ENCODE measurements at regions not wholly inside any gene's neighbourhood (a gene's known extent, or its start where the extent isn't known, plus 50 kb on each side); places are given as distances from the start of the nearest gene placed in this dataset.
A peak's percentile ranks its signal among the peaks of the same experiment; 100 is the strongest.

DNA sequence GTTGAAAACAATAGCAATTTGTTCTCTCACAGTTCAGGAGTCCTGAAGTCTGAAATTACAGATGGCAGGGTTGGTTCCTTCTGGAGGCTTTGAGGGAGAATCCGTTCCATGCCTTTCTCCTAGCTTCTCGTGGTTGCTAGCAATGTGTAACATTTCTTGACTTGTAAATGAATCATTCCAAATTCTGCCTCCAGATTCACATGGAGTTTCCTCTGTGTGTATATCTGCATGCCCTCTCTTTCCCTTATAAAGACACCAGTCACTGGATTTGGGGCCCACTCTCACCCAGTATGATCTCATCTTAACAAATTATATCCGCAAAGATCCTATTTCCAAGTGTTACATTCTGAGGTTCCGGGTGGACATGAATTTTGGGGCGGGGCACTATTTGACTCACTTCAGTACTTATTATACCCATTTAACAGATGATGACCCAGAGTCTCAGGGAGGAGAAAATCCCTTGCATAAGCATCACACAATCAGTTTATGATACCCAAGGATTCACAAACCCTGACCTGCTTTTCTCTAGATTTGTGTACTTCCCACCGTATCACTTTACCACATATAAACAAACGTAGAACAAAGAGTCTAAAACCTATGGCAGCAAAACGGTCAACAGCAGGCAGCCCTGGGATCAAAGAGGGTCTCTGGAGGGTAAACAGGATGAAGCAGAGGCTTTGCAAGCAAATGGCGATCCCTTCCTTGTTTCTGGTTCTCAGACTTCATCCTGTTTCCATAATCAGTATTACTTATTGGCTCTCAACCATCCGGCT lies 93.7 kb downstream of the C9orf152 start:
- H3K9ac ChIP-seq (replicated peaks; ENCODE audit: extremely low read depth, insufficient read depth, low read length): no peak overlapping the region
- no peaks in the 10 kb centered on the region for H3K27me3 ChIP-seq (ENCODE audit: control insufficient read depth in 2 of 2, insufficient read depth in 2 of 2, low read length in 2 of 2)
- peak; percentile 35 for FAIRE-seq
- H3K9me1 ChIP-seq (replicated peaks; ENCODE audit: control insufficient read depth, extremely low read depth, insufficient read depth, low read length): no peaks in the 10 kb centered on the region
- H3K79me2 ChIP-seq (ENCODE audit: control insufficient read depth, insufficient read depth, low read length): peaks cover 95% of the 10 kb centered on the region
- ChIA-PET POLR2A (no interaction called here), CTCF (interaction anchor here (1.0 to 1.3 kb wide), 3 partner anchors 13 to 86 kb away, joined by 3 to 5 read pairs (median 4); no protein-coding TSS in a partner anchor)
- H3K4me3 ChIP-seq (replicated peaks in 1 of 3; ENCODE audit: insufficient read depth in 1 of 3, low read depth in 1 of 3, low read length in 3 of 3): no peak overlapping the region
- H3K27ac ChIP-seq (ENCODE audit: insufficient read depth, low read depth, low read length): peak overlapping the region; percentile 36
- peak overlapping the region; percentile 42 for H3K4me2 ChIP-seq (ENCODE audit: insufficient read depth, low read length)
- intact Hi-C loops (cut with micrococcal nuclease): loop anchor here (2.0 kb wide), 3 partner anchors 15 to 207 kb away; no protein-coding TSS in a partner anchor
- dilution Hi-C loops (cut with MboI; ENCODE audit: extremely low pct_ligation_motif_present, low sequenced_read_pairs): no loop called here
- no peak for DNase-seq (ENCODE audit: low read depth, low spot score)
- peaks cover 4% of the 10 kb centered on the region for H4K20me1 ChIP-seq (replicated peaks; ENCODE audit: control insufficient read depth, extremely low read depth, insufficient read depth, low read length)
- no peak overlapping the region for H2AFZ ChIP-seq (ENCODE audit: low read depth, low read length)
- TF ChIP-seq GATA2 (IDR thresholded peaks at IDR 0.05; ENCODE audit: insufficient read depth, insufficient read length, low read depth, low read length): no peak
- TF ChIP-seq FOS (IDR thresholded peaks at IDR 0.05; ENCODE audit: borderline replicate concordance, insufficient read depth, low read length): no peak
- peak; percentile 2 for TF ChIP-seq POLR2A (IDR thresholded peaks at IDR 0.05; ENCODE audit: low read depth, low read length)
- H3K9me3 ChIP-seq (replicated peaks; ENCODE audit: control insufficient read depth, insufficient read depth, low read length): no peaks in the 10 kb centered on the region
- H3K4me1 ChIP-seq (ENCODE audit: control insufficient read depth, extremely low read depth, insufficient read depth, low read length): peaks cover 33% of the 10 kb centered on the region
- BruUV-seq (replicated peaks): TSS peak; percentile 43
- H3K36me3 ChIP-seq (ENCODE audit: control insufficient read depth in 2 of 2, extremely low read depth in 1 of 2, insufficient read depth in 2 of 2, low read length in 2 of 2): peaks cover 2 to 4% of the 10 kb centered on the region in 2 experiments

DNA sequence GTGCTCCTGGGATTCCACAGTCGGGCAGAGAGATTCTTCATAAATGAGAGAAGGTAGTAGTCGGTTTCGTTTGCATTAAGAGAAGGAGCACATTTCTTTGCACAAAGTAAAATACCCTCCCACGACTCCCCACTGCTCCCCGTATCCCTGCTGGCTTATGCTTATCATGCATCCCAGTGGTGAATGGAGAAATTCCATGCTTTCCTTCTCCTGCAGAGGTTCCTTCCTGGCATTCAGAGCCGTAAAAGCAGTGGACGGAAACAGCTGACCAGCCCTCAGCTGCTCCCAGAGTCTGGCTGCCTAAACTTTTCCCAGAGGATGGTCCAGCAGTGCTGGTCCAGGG lies 93.1 kb downstream of the C9orf152 start:
- H3K4me3 ChIP-seq (replicated peaks in 1 of 3; ENCODE audit: insufficient read depth in 1 of 3, low read depth in 1 of 3, low read length in 3 of 3): no peak overlapping the region
- ChIA-PET CTCF (interaction anchor here (1.0 to 1.3 kb wide), 4 partner anchors 11 to 213 kb away, joined by 3 to 5 read pairs (median 4); no protein-coding TSS in a partner anchor), POLR2A (no interaction called here)
- peak; percentile 91 for FAIRE-seq
- peak overlapping the region; percentile 36 for H3K27ac ChIP-seq (ENCODE audit: insufficient read depth, low read depth, low read length)
- peaks cover 95% of the 10 kb centered on the region for H3K79me2 ChIP-seq (ENCODE audit: control insufficient read depth, insufficient read depth, low read length)
- H4K20me1 ChIP-seq (replicated peaks; ENCODE audit: control insufficient read depth, extremely low read depth, insufficient read depth, low read length): no peaks in the 10 kb centered on the region
- no peak overlapping the region for H3K9ac ChIP-seq (replicated peaks; ENCODE audit: extremely low read depth, insufficient read depth, low read length)
- dilution Hi-C loops (cut with MboI; ENCODE audit: extremely low pct_ligation_motif_present, low sequenced_read_pairs) (no loop called here), intact Hi-C loops (cut with micrococcal nuclease) (loop anchor here (1.0 to 2.0 kb wide), 6 partner anchors 12 to 208 kb away; no protein-coding TSS in a partner anchor)
- no peaks in the 10 kb centered on the region for H3K9me1 ChIP-seq (replicated peaks; ENCODE audit: control insufficient read depth, extremely low read depth, insufficient read depth, low read length)
- TF ChIP-seq POLR2A (IDR thresholded peaks at IDR 0.05; ENCODE audit: low read depth, low read length) (no peak), MYC (IDR thresholded peaks at IDR 0.05; ENCODE audit: low read depth, low read length) (no peak), JUN (IDR thresholded peaks at IDR 0.05; ENCODE audit: borderline replicate concordance, insufficient read depth, insufficient read length, low read depth) (no peak)
- TF ChIP-seq, protein P1, sequence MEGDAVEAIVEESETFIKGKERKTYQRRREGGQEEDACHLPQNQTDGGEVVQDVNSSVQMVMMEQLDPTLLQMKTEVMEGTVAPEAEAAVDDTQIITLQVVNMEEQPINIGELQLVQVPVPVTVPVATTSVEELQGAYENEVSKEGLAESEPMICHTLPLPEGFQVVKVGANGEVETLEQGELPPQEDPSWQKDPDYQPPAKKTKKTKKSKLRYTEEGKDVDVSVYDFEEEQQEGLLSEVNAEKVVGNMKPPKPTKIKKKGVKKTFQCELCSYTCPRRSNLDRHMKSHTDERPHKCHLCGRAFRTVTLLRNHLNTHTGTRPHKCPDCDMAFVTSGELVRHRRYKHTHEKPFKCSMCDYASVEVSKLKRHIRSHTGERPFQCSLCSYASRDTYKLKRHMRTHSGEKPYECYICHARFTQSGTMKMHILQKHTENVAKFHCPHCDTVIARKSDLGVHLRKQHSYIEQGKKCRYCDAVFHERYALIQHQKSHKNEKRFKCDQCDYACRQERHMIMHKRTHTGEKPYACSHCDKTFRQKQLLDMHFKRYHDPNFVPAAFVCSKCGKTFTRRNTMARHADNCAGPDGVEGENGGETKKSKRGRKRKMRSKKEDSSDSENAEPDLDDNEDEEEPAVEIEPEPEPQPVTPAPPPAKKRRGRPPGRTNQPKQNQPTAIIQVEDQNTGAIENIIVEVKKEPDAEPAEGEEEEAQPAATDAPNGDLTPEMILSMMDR (IDR thresholded peaks at IDR 0.05; ENCODE audit: extremely low read depth in 1 of 2, insufficient read depth in 1 of 2, low read depth in 1 of 2, low read length in 2 of 2): peak in 1 of 2 donors; percentile 14
- TF ChIP-seq, protein P2, sequence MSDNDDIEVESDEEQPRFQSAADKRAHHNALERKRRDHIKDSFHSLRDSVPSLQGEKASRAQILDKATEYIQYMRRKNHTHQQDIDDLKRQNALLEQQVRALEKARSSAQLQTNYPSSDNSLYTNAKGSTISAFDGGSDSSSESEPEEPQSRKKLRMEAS (IDR thresholded peaks at IDR 0.05; ENCODE audit: insufficient read depth, insufficient read length): no peak
- H2AFZ ChIP-seq (ENCODE audit: low read depth, low read length): no peak overlapping the region
- H3K4me2 ChIP-seq (ENCODE audit: insufficient read depth, low read length): peak overlapping the region; percentile 42
- BruUV-seq (replicated peaks): no TSS peak
- H3K9me3 ChIP-seq (replicated peaks; ENCODE audit: control insufficient read depth, insufficient read depth, low read length): no peaks in the 10 kb centered on the region
- H3K4me1 ChIP-seq (ENCODE audit: control insufficient read depth, extremely low read depth, insufficient read depth, low read length): peaks cover 28% of the 10 kb centered on the region
- no peaks in the 10 kb centered on the region for H3K27me3 ChIP-seq (ENCODE audit: control insufficient read depth in 2 of 2, insufficient read depth in 2 of 2, low read length in 2 of 2)
- peaks cover 2 to 4% of the 10 kb centered on the region in 2 experiments for H3K36me3 ChIP-seq (ENCODE audit: control insufficient read depth in 2 of 2, extremely low read depth in 1 of 2, insufficient read depth in 2 of 2, low read length in 2 of 2)
- DNase-seq (ENCODE audit: low read depth, low spot score): peak; percentile 94

All from endothelial cell of umbilical vein (primary cell).